Endothelial cell of umbilical vein (primary cell): ENCODE measurements at regions not wholly inside any gene's neighbourhood (a gene's known extent, or its start where the extent isn't known, plus 50 kb on each side); places are given as distances from the start of the nearest gene placed in this dataset.

Experiments used
- BruUV-seq: library from RNA; stranded (reverse); fragments of 400-500 nt; replicated peaks from 2 replicates; lab custom pipeline; 2021; lab: Mats Ljungman, UMichigan
- CTCF ChIA-PET: fragments of 300-600, 350-600 bp; sonication (Branson Sonifier 250); formaldehyde crosslinking; loops from one replicate; lab custom pipeline; 2021; ENCODE audit warnings: antibody characterized with exemption, inconsistent platforms; lab: Charles Lee
- POLR2A ChIA-PET: fragments of 300-600, 350-600 bp; sonication (Branson Sonifier 250); formaldehyde crosslinking; loops from one replicate; lab custom pipeline; 2021; ENCODE audit warnings: antibody characterized with exemption, inconsistent platforms; lab: Charles Lee
- DNase-seq: peaks from one replicate; pipeline ENCODE4 v3.0.0-alpha.2; 2011; ENCODE audit warnings: low read depth, low spot score
- FAIRE-seq: peaks from 2 replicates; lab custom pipeline; 2011; peaks lifted over from hg19 to GRCh38; lab: Jason Lieb, UNC
- H2AFZ ChIP-seq: 2 replicates; pipeline ENCODE4 v1.6.0; 2012; ENCODE audit warnings: low read depth, low read length, control low read depth, inconsistent platforms
- H3K27ac ChIP-seq: 2 replicates; pipeline ENCODE4 v1.5.1; 2011; ENCODE audit warnings: low read depth, mild to moderate bottlenecking, control low read depth, low read length, moderate library complexity; ENCODE audit not compliant: insufficient read depth
- H3K27me3 ChIP-seq, 2 experiments: 2 replicates each; pipeline versions ENCODE4 v1.6.0 to v1.6.1; 2011; ENCODE audit warnings: low read length in 2 of 2, mixed read lengths in 1 of 2; ENCODE audit not compliant: control insufficient read depth in 2 of 2, insufficient read depth in 2 of 2
- H3K36me3 ChIP-seq, 2 experiments: 2 replicates in 1 of 2; 3 replicates in 1 of 2; pipeline ENCODE4 v1.5.1; 2011; ENCODE audit warnings: low read length in 2 of 2, mild to moderate bottlenecking in 1 of 2, moderate library complexity in 1 of 2; ENCODE audit not compliant: control insufficient read depth in 2 of 2, insufficient read depth in 2 of 2; ENCODE audit errors: extremely low read depth in 1 of 2
- H3K4me1 ChIP-seq: 3 replicates; pipeline ENCODE4 v1.5.1; 2011; ENCODE audit warnings: mild to moderate bottlenecking, low read length; ENCODE audit not compliant: control insufficient read depth, insufficient read depth; ENCODE audit errors: extremely low read depth
- H3K4me2 ChIP-seq: 2 replicates; pipeline ENCODE4 v1.6.1; 2011; ENCODE audit warnings: low read length, control low read depth, mixed read lengths; ENCODE audit not compliant: insufficient read depth
- H3K4me3 ChIP-seq, 3 experiments: fragments of 200-600 bp in 1 of 3; sonication (generic), shearing (Covaris generic) in 1 of 3; replicated peaks in 1 of 3; 2 replicates each; pipeline ENCODE4 v1.5.1; 2011 to 2016; ENCODE audit warnings: control low read depth in 3 of 3, low read length in 3 of 3, mild to moderate bottlenecking in 2 of 3, inconsistent platforms in 1 of 3, low read depth in 1 of 3, moderate library complexity in 1 of 3; ENCODE audit not compliant: insufficient read depth in 1 of 3
- H3K79me2 ChIP-seq: 2 replicates; pipeline ENCODE4 v1.6.0; 2012; ENCODE audit warnings: low read length, inconsistent platforms; ENCODE audit not compliant: control insufficient read depth, insufficient read depth
- H3K9ac ChIP-seq: replicated peaks from 2 replicates; pipeline ENCODE3; 2011; ENCODE audit warnings: low read length, control low read depth; ENCODE audit not compliant: insufficient read depth; ENCODE audit errors: extremely low read depth
- H3K9me1 ChIP-seq: replicated peaks from 3 replicates; pipeline ENCODE4 v1.6.0; 2011; ENCODE audit warnings: mild to moderate bottlenecking, low read length; ENCODE audit not compliant: control insufficient read depth, insufficient read depth; ENCODE audit errors: extremely low read depth
- H3K9me3 ChIP-seq: replicated peaks from 2 replicates; pipeline ENCODE4 v1.5.1; 2012; ENCODE audit warnings: low read length, inconsistent platforms; ENCODE audit not compliant: control insufficient read depth, insufficient read depth
- H4K20me1 ChIP-seq: replicated peaks from 2 replicates; pipeline ENCODE3; 2011; ENCODE audit warnings: mild to moderate bottlenecking, low read length; ENCODE audit not compliant: control insufficient read depth, insufficient read depth; ENCODE audit errors: extremely low read depth
- EZH2 ChIP-seq: IDR thresholded peaks from 2 replicates; pipeline ENCODE4 v1.6.1; 2012; ENCODE audit warnings: borderline replicate concordance, low read depth, mild to moderate bottlenecking, moderate library complexity, low read length, inconsistent platforms; ENCODE audit not compliant: severe bottlenecking
- FOS ChIP-seq: IDR thresholded peaks from 2 replicates; pipeline ENCODE4 v1.6.1; 2011; ENCODE audit warnings: mild to moderate bottlenecking, low read length, moderate library complexity, borderline replicate concordance; ENCODE audit not compliant: insufficient read depth
- GATA2 ChIP-seq: IDR thresholded peaks from 2 replicates; pipeline ENCODE4 v1.7.0; 2011; ENCODE audit warnings: low read depth, mild to moderate bottlenecking, moderate library complexity, mixed read lengths, low read length; ENCODE audit not compliant: insufficient read length, insufficient read depth
- JUN ChIP-seq: IDR thresholded peaks from 2 replicates; pipeline ENCODE4 v1.6.1; 2011; ENCODE audit warnings: borderline replicate concordance, low read depth; ENCODE audit not compliant: insufficient read length, insufficient read depth
- MYC ChIP-seq: IDR thresholded peaks from one replicate; pipeline ENCODE4 v1.6.1; 2011; ENCODE audit warnings: mild to moderate bottlenecking, low read depth, low read length
- POLR2A ChIP-seq: IDR thresholded peaks from 2 replicates; pipeline ENCODE4 v1.6.1; 2012; ENCODE audit warnings: low read depth, mild to moderate bottlenecking, control low read depth, low read length
- POLR2AphosphoS5 ChIP-seq: IDR thresholded peaks from 2 replicates; pipeline ENCODE4 v1.6.1; 2012; ENCODE audit warnings: low read depth, mild to moderate bottlenecking, control low read depth, low read length, moderate library complexity; ENCODE audit not compliant: insufficient read depth
- dilution Hi-C: fragments of 300-500 bp; cut with MboI; formaldehyde crosslinking; loops from one replicate; pipeline ENCODE4 v1.15.0; 2019; ENCODE audit warnings: low sequenced_read_pairs; ENCODE audit not compliant: extremely low pct_ligation_motif_present
- intact Hi-C: fragments of 100-400 bp; cut with micrococcal nuclease; formaldehyde crosslinking; loops from one replicate; pipeline ENCODE4 v1.10.0; 2022
- TF ChIP-seq, protein P1 (sequence below): IDR thresholded peaks from 2 replicates; pipeline ENCODE4 v1.6.1; 2011; ENCODE audit not compliant: insufficient read depth, insufficient read length

DNA sequence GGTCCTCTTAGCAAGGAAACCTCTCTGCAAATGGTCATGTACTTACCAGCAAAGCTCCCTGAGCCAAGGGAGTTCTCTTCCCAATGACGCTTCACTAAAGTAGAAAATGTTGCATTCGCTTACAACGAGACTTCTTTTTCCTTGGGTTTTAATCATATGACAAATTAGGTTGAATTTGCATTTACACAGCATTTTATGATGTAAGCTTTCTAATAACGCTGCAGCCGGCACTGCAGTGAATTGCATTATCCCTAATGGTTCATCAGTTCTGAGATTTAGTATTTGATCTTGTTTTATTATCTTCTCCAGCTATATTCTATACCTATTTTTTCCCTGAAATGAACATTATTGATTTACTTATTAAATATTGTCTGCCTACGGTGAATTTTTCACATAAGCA is 339.3 kb upstream of the PFKP start:
- Histone ChIP-seq H3K4me1 (no peaks in the 10 kb centered on the region), H3K79me2 (no peaks in the 10 kb centered on the region), H3K9me3 (peaks cover 5% of the 10 kb centered on the region), H4K20me1 (no peaks in the 10 kb centered on the region), H3K4me2 (no peak overlapping the region), H3K27me3 (no peaks in the 10 kb centered on the region), H3K9ac (no peak overlapping the region), H3K4me3 (no peak overlapping the region), H3K36me3 (no peaks in the 10 kb centered on the region), H3K9me1 (no peaks in the 10 kb centered on the region), H3K27ac (no peak overlapping the region), H2AFZ (no peak overlapping the region)
- ChIA-PET POLR2A (no interaction called here), CTCF (no interaction called here)
- TF ChIP-seq MYC (no peak), EZH2 (no peak)
- BruUV-seq, result no TSS peak
- DNase-seq, result no peak
- FAIRE-seq, result no peak
- intact Hi-C loops, result no loop called here
- dilution Hi-C loops, result no loop called here

DNA sequence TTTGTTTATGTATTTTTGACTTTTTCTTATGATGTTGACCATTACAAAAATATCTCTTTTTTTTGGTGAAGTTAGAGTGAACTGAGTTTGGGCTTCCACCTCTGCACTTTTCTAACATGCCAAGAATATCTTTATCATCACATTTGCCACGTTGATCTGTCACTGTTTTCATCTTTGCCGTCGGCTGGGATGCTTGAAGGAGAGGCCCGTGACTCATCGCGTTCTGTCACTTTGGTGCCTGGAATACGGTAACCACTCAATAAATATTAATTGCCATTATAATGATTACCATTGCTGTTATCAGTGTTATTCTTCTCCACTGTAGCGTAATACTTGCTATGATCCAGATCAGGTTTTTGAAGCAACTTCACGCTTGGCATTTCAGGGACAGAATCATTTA is 350.8 kb upstream of the PFKP start:
- Histone ChIP-seq H3K36me3 (no peaks in the 10 kb centered on the region), H4K20me1 (no peaks in the 10 kb centered on the region), H3K9me3 (peaks cover 5% of the 10 kb centered on the region), H3K9ac (no peak overlapping the region), H3K27me3 (no peaks in the 10 kb centered on the region), H3K4me3 (no peak overlapping the region), H3K4me1 (no peaks in the 10 kb centered on the region), H3K4me2 (no peak overlapping the region), H3K9me1 (no peaks in the 10 kb centered on the region), H3K27ac (no peak overlapping the region), H3K79me2 (no peaks in the 10 kb centered on the region), H2AFZ (no peak overlapping the region)
- DNase-seq (no peak), FAIRE-seq (no peak)
- no TSS peak for BruUV-seq
- POLR2A ChIA-PET, result no interaction called here
- TF ChIP-seq JUN, result no peak
- TF ChIP-seq POLR2A, result no peak
- no peak for TF ChIP-seq GATA2
- no peak for TF ChIP-seq FOS
- TF ChIP-seq, protein P1, sequence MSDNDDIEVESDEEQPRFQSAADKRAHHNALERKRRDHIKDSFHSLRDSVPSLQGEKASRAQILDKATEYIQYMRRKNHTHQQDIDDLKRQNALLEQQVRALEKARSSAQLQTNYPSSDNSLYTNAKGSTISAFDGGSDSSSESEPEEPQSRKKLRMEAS, result no peak
- no peak for TF ChIP-seq EZH2
- TF ChIP-seq POLR2AphosphoS5, result no peak
- dilution Hi-C loops, result no loop called here
- CTCF ChIA-PET, result no interaction called here
- intact Hi-C loops, result no loop called here
